ENCODE measurements at regions not wholly inside any gene's neighbourhood (a gene's known extent, or its start where the extent isn't known, plus 50 kb on each side); places are given as distances from the start of the nearest gene placed in this dataset.

GRCh38 chr3:124296406-124296805 lies 304.5 kb upstream of the ROPN1 start:
- TF ChIP-seq POLR2AphosphoS5 (IDR thresholded peaks at IDR 0.05; ENCODE audit: low read depth) (no peak), CTCF (IDR thresholded peaks at IDR 0.05; ENCODE audit: insufficient read depth, low read length) (no peak), SPI1 (IDR thresholded peaks at IDR 0.05; ENCODE audit: borderline replicate concordance, low read depth) (no peak), GABPA (IDR thresholded peaks at IDR 0.05; ENCODE audit: low read depth) (no peak)
